ENCODE measurements at regions not wholly inside any gene's neighbourhood (a gene's known extent, or its start where the extent isn't known, plus 50 kb on each side); places are given as distances from the start of the nearest gene placed in this dataset.
A peak's percentile ranks its signal among the peaks of the same experiment; 100 is the strongest.

DNA sequence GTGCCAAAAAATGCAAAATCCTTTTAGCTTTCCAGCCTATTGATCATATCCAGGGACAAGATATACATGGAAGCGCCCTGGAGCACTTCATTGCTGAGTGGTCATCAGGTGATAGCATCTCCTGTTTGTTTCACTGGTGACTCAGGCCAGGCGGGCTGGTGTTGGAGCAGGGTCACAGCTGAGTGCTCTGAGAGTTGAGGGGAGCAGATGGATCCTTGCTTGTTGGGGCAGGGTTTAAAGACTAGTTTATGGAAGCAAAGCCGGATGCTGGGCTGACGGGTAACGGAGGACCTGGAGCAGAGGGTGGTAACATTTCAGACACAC lies 405.0 kb upstream of the TPM1 start:
- Histone ChIP-seq H3K27me3 (ENCODE audit: control insufficient read depth, insufficient read depth, low read length) (no peaks in the 10 kb centered on the region), H3K27ac (ENCODE audit: low read length) (no peak overlapping the region), H3K36me3 (ENCODE audit: control insufficient read depth, insufficient read depth, low read length) (no peaks in the 10 kb centered on the region), H3K4me3 (ENCODE audit: low read length) (no peak overlapping the region), H3K4me1 (ENCODE audit: control insufficient read depth, insufficient read depth, low read length) (no peaks in the 10 kb centered on the region), H3K9me3 (ENCODE audit: control insufficient read depth, low read depth, low read length) (no peaks in the 10 kb centered on the region)
- DNase-seq, result no peak
- WGBS (ENCODE audit: insufficient coverage, low lambda C conversion rate), result no CpG with 5 or more reads among the region's 5 CpGs

- Histone ChIP-seq H3K9me3 (ENCODE audit: control insufficient read depth, low read depth, low read length) (no peaks in the 10 kb centered on the region), H3K4me1 (ENCODE audit: control insufficient read depth, insufficient read depth, low read length) (no peaks in the 10 kb centered on the region), H3K4me3 (ENCODE audit: low read length) (no peak overlapping the region), H3K36me3 (ENCODE audit: control insufficient read depth, insufficient read depth, low read length) (no peaks in the 10 kb centered on the region), H3K27me3 (ENCODE audit: control insufficient read depth, insufficient read depth, low read length) (no peaks in the 10 kb centered on the region), H3K27ac (ENCODE audit: low read length) (no peak overlapping the region)
- no peak for DNase-seq
- WGBS (ENCODE audit: insufficient coverage, low lambda C conversion rate), result 100% methylated on average over 2 of the region's 8 CpGs
These were observed 404.5 kb upstream of the TPM1 start for GRCh38 chr15:62637950-62638619.

GRCh38 chr15:62639432-62639831 lies 403.1 kb upstream of the TPM1 start:
- Histone ChIP-seq H3K27ac (ENCODE audit: low read length) (no peak overlapping the region), H3K36me3 (ENCODE audit: control insufficient read depth, insufficient read depth, low read length) (no peaks in the 10 kb centered on the region), H3K27me3 (ENCODE audit: control insufficient read depth, insufficient read depth, low read length) (no peaks in the 10 kb centered on the region), H3K9me3 (ENCODE audit: control insufficient read depth, low read depth, low read length) (no peaks in the 10 kb centered on the region), H3K4me1 (ENCODE audit: control insufficient read depth, insufficient read depth, low read length) (no peaks in the 10 kb centered on the region), H3K4me3 (ENCODE audit: low read length) (no peak overlapping the region)
- no CpG with 5 or more reads among the region's 4 CpGs for WGBS (ENCODE audit: insufficient coverage, low lambda C conversion rate)
- no peak for DNase-seq

GRCh38 chr15:62639906-62640605 lies 402.5 kb upstream of the TPM1 start:
- Histone ChIP-seq H3K4me3 (ENCODE audit: low read length) (no peak overlapping the region), H3K27me3 (ENCODE audit: control insufficient read depth, insufficient read depth, low read length) (no peaks in the 10 kb centered on the region), H3K27ac (ENCODE audit: low read length) (no peak overlapping the region), H3K4me1 (ENCODE audit: control insufficient read depth, insufficient read depth, low read length) (no peaks in the 10 kb centered on the region), H3K9me3 (ENCODE audit: control insufficient read depth, low read depth, low read length) (no peaks in the 10 kb centered on the region), H3K36me3 (ENCODE audit: control insufficient read depth, insufficient read depth, low read length) (no peaks in the 10 kb centered on the region)
- DNase-seq, result no peak
- WGBS (ENCODE audit: insufficient coverage, low lambda C conversion rate), result no CpG with 5 or more reads among the region's 6 CpGs

DNA sequence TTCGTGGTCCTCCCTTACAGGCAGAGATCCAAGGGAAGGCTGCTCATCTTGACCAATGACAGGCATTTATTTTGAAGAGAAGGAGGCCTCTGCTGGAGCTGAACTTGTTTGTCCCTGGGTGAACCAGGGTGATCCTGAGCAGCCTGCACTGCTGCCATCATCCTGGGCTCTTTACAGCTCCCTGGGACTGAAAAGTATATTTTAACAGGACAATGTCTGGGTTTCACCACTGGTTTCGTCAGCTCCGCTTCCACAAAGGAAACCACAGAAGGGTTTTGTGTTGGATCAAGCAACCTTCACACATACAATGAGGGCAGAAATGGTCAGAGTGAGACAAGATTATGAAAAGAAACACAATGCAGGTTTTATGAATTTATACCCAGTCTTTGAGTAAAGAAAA lies 400.7 kb upstream of the TPM1 start:
- WGBS (ENCODE audit: insufficient coverage, low lambda C conversion rate), result 100% methylated on average over 2 of the region's 3 CpGs
- Histone ChIP-seq H3K4me3 (ENCODE audit: low read length) (no peak overlapping the region), H3K36me3 (ENCODE audit: control insufficient read depth, insufficient read depth, low read length) (no peaks in the 10 kb centered on the region), H3K27me3 (ENCODE audit: control insufficient read depth, insufficient read depth, low read length) (no peaks in the 10 kb centered on the region), H3K4me1 (ENCODE audit: control insufficient read depth, insufficient read depth, low read length) (no peaks in the 10 kb centered on the region), H3K9me3 (ENCODE audit: control insufficient read depth, low read depth, low read length) (no peaks in the 10 kb centered on the region), H3K27ac (ENCODE audit: low read length) (no peak overlapping the region)
- no peak for DNase-seq

DNA sequence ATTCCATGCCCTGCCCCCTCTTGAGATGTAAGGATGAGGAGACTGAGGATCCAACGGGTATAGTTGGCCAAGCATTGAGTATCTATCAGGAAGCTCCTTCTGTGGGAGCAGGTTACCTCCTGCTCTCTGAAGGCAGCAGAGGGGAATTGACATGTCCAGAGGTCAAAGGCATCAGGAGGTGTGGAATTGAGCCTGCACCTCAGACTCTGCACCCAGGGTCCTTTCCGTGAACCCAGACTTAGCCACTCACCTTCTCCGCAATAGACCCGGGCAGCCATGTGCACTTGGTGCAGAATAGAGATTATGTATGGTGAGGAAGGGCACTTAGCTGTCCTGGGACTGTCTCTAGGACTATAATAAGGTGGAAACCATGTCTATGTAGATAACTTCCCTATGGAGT lies 399.0 kb upstream of the TPM1 start:
- Histone ChIP-seq H3K27me3 (ENCODE audit: control insufficient read depth, insufficient read depth, low read length) (no peaks in the 10 kb centered on the region), H3K4me3 (ENCODE audit: low read length) (no peak overlapping the region), H3K27ac (ENCODE audit: low read length) (no peak overlapping the region), H3K36me3 (ENCODE audit: control insufficient read depth, insufficient read depth, low read length) (no peaks in the 10 kb centered on the region), H3K9me3 (ENCODE audit: control insufficient read depth, low read depth, low read length) (no peaks in the 10 kb centered on the region), H3K4me1 (ENCODE audit: control insufficient read depth, insufficient read depth, low read length) (no peaks in the 10 kb centered on the region)
- DNase-seq, result peak in 1 of 2 donors; percentile 58
- WGBS (ENCODE audit: insufficient coverage, low lambda C conversion rate), result no CpG with 5 or more reads among the region's 4 CpGs

DNA sequence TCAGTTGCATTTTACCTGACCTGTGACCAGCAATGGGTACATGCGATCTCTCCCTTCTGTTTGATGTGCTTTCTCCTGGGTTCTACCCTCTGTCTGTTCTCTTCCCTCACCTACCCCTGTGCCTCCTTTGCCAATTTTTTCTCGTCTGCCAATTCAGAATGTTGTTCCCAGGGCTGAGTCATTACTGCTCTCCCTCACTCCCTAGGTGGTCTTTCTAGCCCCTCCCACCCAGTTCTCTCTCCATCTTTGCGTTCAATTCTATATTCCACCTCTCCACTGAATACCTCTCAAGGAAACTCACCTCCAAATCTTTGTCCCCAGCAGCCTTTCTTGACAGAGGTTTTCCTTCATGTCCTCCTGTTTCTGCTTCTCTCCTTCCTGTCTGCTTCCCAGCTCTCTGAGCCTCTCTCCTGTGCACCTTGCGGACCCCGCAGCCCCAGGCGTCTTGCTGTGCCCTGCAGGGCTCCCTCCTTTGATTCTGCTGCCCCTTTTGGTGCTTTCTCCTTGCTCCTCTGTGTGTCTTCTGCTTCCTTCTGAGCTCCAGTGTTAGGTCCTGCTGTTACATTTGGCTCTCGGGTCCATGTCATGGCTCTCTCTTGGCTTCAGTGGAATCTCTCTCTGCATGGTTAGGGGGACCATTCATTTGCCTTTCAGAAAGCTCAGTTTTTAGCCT lies 398.2 kb upstream of the TPM1 start:
- Histone ChIP-seq H3K27ac (ENCODE audit: low read length) (no peak overlapping the region), H3K9me3 (ENCODE audit: control insufficient read depth, low read depth, low read length) (no peaks in the 10 kb centered on the region), H3K4me3 (ENCODE audit: low read length) (no peak overlapping the region), H3K4me1 (ENCODE audit: control insufficient read depth, insufficient read depth, low read length) (no peaks in the 10 kb centered on the region), H3K36me3 (ENCODE audit: control insufficient read depth, insufficient read depth, low read length) (peaks cover under 1% of the 10 kb centered on the region), H3K27me3 (ENCODE audit: control insufficient read depth, insufficient read depth, low read length) (no peaks in the 10 kb centered on the region)
- no peak for DNase-seq
- 74% methylated on average over 2 of the region's 7 CpGs for WGBS (ENCODE audit: insufficient coverage, low lambda C conversion rate)

DNA sequence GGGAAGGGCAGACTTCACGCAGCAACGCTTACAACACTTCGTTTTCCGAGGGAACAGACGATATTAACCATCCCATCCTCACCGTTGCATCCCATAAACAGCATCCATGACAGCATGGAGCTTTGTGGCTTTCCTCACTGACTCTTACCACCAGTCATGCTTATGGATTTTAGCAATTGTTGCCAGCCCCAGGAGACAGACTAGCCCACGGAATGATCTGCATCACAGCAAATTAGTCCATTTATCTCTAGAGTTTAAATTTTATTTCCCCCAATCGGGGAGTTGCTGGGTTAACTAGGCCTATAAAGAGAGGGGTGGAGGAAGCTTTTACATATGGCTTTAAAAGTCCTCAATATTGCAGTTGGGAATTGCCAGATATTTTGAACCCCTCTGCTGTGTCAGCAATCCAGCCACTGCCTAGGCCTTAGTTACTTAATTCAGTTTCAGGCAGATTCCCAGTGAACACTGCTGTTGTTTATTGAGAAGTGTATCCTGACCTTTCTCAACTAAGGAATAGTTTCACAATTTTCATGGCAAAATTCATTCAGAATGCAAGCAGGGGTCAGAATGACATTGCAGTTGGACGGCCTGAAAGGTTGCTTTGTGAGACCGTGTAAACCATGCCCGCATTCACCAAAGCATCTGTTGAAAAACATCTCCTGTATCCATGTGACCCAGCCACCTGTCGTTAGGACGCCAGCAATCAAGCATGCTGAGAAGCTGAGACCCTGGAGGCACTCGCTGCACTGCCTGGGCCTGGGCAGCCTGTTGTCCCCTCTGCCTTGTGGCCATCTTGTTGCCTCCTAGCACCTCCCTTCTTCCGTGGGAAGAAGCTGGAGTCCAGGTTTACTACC lies 397.4 kb upstream of the TPM1 start:
- H3K9me3 ChIP-seq (ENCODE audit: control insufficient read depth, low read depth, low read length), result no peaks in the 10 kb centered on the region
- no peaks in the 10 kb centered on the region for H3K27me3 ChIP-seq (ENCODE audit: control insufficient read depth, insufficient read depth, low read length)
- no peak for DNase-seq
- no peak overlapping the region for H3K27ac ChIP-seq (ENCODE audit: low read length)
- peaks cover 7% of the 10 kb centered on the region for H3K36me3 ChIP-seq (ENCODE audit: control insufficient read depth, insufficient read depth, low read length)
- H3K4me1 ChIP-seq (ENCODE audit: control insufficient read depth, insufficient read depth, low read length), result no peaks in the 10 kb centered on the region
- no peak overlapping the region for H3K4me3 ChIP-seq (ENCODE audit: low read length)
- WGBS (ENCODE audit: insufficient coverage, low lambda C conversion rate), result no CpG with 5 or more reads among the region's 15 CpGs

DNA sequence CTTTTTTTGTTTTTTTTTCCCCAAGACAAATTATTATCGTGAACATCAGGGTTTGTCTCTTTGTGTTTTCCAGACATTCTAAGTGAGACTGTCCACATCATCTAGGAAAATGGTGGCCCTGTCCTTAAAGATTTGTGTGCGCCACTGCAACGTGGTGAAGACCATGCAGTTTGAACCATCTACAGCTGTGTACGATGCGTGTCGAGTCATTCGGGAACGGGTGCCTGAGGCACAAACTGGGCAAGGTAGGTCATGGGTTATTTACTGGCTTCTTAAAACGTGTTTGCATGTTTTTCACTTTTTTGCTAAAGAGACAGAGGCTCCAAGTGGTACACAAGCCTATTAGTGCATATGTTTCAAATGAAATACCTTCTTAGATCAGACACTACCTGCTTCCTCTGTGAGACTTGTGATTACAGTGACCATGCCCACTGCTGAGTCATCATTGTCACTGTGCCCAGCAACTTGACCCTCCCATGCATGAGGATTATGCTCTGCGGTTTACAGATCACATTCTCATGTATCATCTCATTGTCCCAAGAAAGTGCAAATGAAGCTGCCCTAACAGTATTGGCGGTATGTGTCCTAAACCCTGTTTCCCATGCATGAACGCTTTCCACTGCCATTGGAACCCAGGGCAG lies 395.2 kb upstream of the TPM1 start:
- WGBS (ENCODE audit: insufficient coverage, low lambda C conversion rate), result 100% methylated on average over 3 of the region's 12 CpGs
- peak in 1 of 2 donors; percentile 51 for DNase-seq

More for the DNA sequence above, 395.2 kb upstream of the TPM1 start:
- no peaks in the 10 kb centered on the region for H3K4me1 ChIP-seq (ENCODE audit: control insufficient read depth, insufficient read depth, low read length)
- peaks cover 12% of the 10 kb centered on the region for H3K36me3 ChIP-seq (ENCODE audit: control insufficient read depth, insufficient read depth, low read length)
- H3K4me3 ChIP-seq (ENCODE audit: low read length), result no peak overlapping the region
- H3K27me3 ChIP-seq (ENCODE audit: control insufficient read depth, insufficient read depth, low read length), result no peaks in the 10 kb centered on the region
- H3K9me3 ChIP-seq (ENCODE audit: control insufficient read depth, low read depth, low read length), result no peaks in the 10 kb centered on the region
- no peak overlapping the region for H3K27ac ChIP-seq (ENCODE audit: low read length)
